A673 (cell line): ENCODE measurements at regions not wholly inside any gene's neighbourhood (a gene's known extent, or its start where the extent isn't known, plus 50 kb on each side); places are given as distances from the start of the nearest gene placed in this dataset.
"Not testable (repeated sequence)": the region's sequence is repeated elsewhere in the genome, so short reads cannot be mapped to it uniquely, and the experiment has no call there.

ENCODE experiments used
- EZH2 ChIP-seq: fragments of 200-600 bp; sonication (generic); IDR thresholded peaks from 2 replicates; pipeline ENCODE4 v1.6.1; 2017; ENCODE audit warnings: borderline replicate concordance, low read depth, mild to moderate bottlenecking, mixed read lengths, antibody characterized with exemption, low read length; ENCODE audit not compliant: poor library complexity, severe bottlenecking
- TF ChIP-seq, protein P1 (sequence below): fragments of 300-800, 200-600 bp; sonication (generic); conservative IDR thresholded peaks from 2 replicates; pipeline ENCODE4 v1.5.1; 2017; ENCODE audit warnings: low read depth, mild to moderate bottlenecking, antibody characterized with exemption, low read length, moderate library complexity, mixed read lengths

DNA sequence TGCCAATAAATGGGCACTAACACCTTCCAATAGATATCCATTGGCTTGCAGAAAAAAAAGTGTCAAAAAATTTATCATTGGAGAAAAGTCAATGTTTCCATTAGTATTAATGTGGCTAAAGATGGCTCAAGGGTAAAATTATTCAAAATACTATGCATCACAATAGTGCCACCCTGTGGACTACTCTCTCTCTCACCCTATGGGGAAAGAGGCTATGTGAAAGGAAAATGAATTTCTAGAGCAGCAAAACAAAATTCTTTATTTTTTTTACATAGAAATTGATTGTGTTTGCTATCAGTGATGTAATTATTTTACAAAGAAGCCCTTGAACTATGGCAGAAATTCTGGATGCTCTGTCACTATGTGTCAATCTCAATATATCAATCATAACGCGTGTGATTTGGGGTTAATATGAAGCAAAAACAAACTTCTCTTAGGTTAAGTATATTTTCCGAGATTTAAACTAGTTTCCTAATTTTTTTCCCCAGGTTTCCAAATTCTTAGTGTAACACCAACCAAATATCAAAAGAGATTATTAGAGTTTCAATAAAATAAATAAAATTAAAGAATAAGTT lies 193.9 kb downstream of the USP22 start:
- TF ChIP-seq, protein P1, sequence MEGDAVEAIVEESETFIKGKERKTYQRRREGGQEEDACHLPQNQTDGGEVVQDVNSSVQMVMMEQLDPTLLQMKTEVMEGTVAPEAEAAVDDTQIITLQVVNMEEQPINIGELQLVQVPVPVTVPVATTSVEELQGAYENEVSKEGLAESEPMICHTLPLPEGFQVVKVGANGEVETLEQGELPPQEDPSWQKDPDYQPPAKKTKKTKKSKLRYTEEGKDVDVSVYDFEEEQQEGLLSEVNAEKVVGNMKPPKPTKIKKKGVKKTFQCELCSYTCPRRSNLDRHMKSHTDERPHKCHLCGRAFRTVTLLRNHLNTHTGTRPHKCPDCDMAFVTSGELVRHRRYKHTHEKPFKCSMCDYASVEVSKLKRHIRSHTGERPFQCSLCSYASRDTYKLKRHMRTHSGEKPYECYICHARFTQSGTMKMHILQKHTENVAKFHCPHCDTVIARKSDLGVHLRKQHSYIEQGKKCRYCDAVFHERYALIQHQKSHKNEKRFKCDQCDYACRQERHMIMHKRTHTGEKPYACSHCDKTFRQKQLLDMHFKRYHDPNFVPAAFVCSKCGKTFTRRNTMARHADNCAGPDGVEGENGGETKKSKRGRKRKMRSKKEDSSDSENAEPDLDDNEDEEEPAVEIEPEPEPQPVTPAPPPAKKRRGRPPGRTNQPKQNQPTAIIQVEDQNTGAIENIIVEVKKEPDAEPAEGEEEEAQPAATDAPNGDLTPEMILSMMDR: peak; percentile 50
- not testable (repeated sequence) for TF ChIP-seq EZH2
